ENCODE measurements at regions not wholly inside any gene's neighbourhood (a gene's known extent, or its start where the extent isn't known, plus 50 kb on each side); places are given as distances from the start of the nearest gene placed in this dataset.

DNA sequence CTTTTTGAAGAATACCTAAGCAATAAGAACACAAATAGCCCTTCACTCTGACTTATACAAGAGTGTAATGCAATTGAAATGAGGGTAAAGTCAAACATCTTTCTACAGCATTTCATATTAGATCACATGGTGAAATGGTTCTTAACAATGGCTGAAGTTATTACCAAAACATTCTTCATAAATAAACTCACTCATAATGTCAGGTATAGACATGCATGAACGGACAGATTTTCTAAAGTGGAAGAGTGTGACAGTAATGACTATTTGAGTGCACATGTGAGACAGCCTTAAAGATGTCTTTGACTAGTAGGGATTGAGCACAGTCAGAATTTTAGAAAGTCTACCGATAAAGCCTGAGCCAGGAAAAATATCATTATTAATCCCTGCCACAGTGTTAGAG is 471.0 kb downstream of the ZPLD1 start:
- H2AFZ ChIP-seq (ENCODE audit: control insufficient read depth, low read length), result no peak overlapping the region
- dilution Hi-C loops (cut with MboI; ENCODE audit: extremely low pct_ligation_motif_present, low sequenced_read_pairs), result no loop called here
- H3K27me3 ChIP-seq (ENCODE audit: control insufficient read depth, extremely low read depth, insufficient read depth, low read length), result no peaks in the 10 kb centered on the region
- no peak overlapping the region for H3K4me2 ChIP-seq (ENCODE audit: control insufficient read depth, extremely low read depth, insufficient read depth, low read depth, low read length)
- FAIRE-seq, result no peak
- H3K9me3 ChIP-seq (ENCODE audit: control insufficient read depth, low read depth, low read length), result no peaks in the 10 kb centered on the region
- H3K4me3 ChIP-seq (ENCODE audit: control insufficient read depth in 2 of 3, extremely low read depth in 1 of 3, insufficient read depth in 2 of 3, low read depth in 1 of 3, low read length in 3 of 3), result no peak overlapping the region
- no peak overlapping the region for H3K27ac ChIP-seq (ENCODE audit: control insufficient read depth, insufficient read depth, low read length)
- H4K20me1 ChIP-seq (ENCODE audit: control insufficient read depth, extremely low read depth, insufficient read depth, low read length), result no peaks in the 10 kb centered on the region
- TF ChIP-seq, protein P1, sequence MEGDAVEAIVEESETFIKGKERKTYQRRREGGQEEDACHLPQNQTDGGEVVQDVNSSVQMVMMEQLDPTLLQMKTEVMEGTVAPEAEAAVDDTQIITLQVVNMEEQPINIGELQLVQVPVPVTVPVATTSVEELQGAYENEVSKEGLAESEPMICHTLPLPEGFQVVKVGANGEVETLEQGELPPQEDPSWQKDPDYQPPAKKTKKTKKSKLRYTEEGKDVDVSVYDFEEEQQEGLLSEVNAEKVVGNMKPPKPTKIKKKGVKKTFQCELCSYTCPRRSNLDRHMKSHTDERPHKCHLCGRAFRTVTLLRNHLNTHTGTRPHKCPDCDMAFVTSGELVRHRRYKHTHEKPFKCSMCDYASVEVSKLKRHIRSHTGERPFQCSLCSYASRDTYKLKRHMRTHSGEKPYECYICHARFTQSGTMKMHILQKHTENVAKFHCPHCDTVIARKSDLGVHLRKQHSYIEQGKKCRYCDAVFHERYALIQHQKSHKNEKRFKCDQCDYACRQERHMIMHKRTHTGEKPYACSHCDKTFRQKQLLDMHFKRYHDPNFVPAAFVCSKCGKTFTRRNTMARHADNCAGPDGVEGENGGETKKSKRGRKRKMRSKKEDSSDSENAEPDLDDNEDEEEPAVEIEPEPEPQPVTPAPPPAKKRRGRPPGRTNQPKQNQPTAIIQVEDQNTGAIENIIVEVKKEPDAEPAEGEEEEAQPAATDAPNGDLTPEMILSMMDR (optimal IDR thresholded peaks at IDR 0.05 in 1 of 3, IDR thresholded peaks at IDR 0.05 in 1 of 3, conservative IDR thresholded peaks at IDR 0.05 in 1 of 3; ENCODE audit: extremely low read depth in 1 of 3, insufficient read depth in 2 of 3, low read length in 3 of 3), result no peak
- no peak for TF ChIP-seq EZH2 (IDR thresholded peaks at IDR 0.05; ENCODE audit: low read length)
- H3K4me1 ChIP-seq (ENCODE audit: control insufficient read depth, extremely low read depth, insufficient read depth, low read length), result no peaks in the 10 kb centered on the region
- H3K79me2 ChIP-seq (ENCODE audit: control insufficient read depth, insufficient read depth, low read length), result no peaks in the 10 kb centered on the region
- H3K36me3 ChIP-seq (ENCODE audit: control insufficient read depth in 2 of 2, extremely low read depth in 1 of 2, insufficient read depth in 2 of 2, low read length in 2 of 2), result no peaks in the 10 kb centered on the region
- H3K9me1 ChIP-seq (ENCODE audit: control insufficient read depth, extremely low read depth, insufficient read depth, low read length), result no peaks in the 10 kb centered on the region
- no peak overlapping the region for H3K9ac ChIP-seq (ENCODE audit: control insufficient read depth, extremely low read depth, insufficient read depth, low read length)
- DNase-seq (ENCODE audit: low read depth, low spot score), result no peak

DNA sequence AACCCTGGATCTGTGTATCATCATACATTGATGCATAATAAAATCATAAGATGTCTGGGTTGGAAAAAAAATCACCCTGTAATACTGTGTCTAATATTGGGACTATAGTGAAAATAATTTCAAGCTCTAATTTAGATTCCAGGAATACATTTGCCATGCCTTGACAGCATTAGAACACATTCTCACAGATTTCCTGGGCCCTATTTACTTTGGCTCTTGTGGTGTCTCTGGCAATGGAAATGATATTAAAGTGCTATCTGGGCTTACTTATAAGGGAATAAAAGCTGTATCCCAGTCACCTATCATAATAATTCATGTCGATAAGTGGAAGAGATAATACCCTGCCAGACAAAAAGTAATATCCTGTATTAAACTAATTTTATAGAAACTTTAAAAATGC is 472.0 kb downstream of the ZPLD1 start:
- H3K27me3 ChIP-seq (ENCODE audit: control insufficient read depth, extremely low read depth, insufficient read depth, low read length), result no peaks in the 10 kb centered on the region
- H3K4me1 ChIP-seq (ENCODE audit: control insufficient read depth, extremely low read depth, insufficient read depth, low read length), result no peaks in the 10 kb centered on the region
- TF ChIP-seq, protein P1 (optimal IDR thresholded peaks at IDR 0.05 in 1 of 3, IDR thresholded peaks at IDR 0.05 in 1 of 3, conservative IDR thresholded peaks at IDR 0.05 in 1 of 3; ENCODE audit: extremely low read depth in 1 of 3, insufficient read depth in 2 of 3, low read length in 3 of 3), result no peak
- no peak for TF ChIP-seq EZH2 (IDR thresholded peaks at IDR 0.05; ENCODE audit: low read length)
- FAIRE-seq, result no peak
- DNase-seq (ENCODE audit: low read depth, low spot score), result no peak
- H3K4me3 ChIP-seq (ENCODE audit: control insufficient read depth in 2 of 3, extremely low read depth in 1 of 3, insufficient read depth in 2 of 3, low read depth in 1 of 3, low read length in 3 of 3), result no peak overlapping the region
- no peak overlapping the region for H3K9ac ChIP-seq (ENCODE audit: control insufficient read depth, extremely low read depth, insufficient read depth, low read length)
- H3K27ac ChIP-seq (ENCODE audit: control insufficient read depth, insufficient read depth, low read length), result no peak overlapping the region
- no peaks in the 10 kb centered on the region for H4K20me1 ChIP-seq (ENCODE audit: control insufficient read depth, extremely low read depth, insufficient read depth, low read length)
- no peaks in the 10 kb centered on the region for H3K9me3 ChIP-seq (ENCODE audit: control insufficient read depth, low read depth, low read length)
- H3K36me3 ChIP-seq (ENCODE audit: control insufficient read depth in 2 of 2, extremely low read depth in 1 of 2, insufficient read depth in 2 of 2, low read length in 2 of 2), result no peaks in the 10 kb centered on the region
- no peak overlapping the region for H3K4me2 ChIP-seq (ENCODE audit: control insufficient read depth, extremely low read depth, insufficient read depth, low read depth, low read length)
- dilution Hi-C loops (cut with MboI; ENCODE audit: extremely low pct_ligation_motif_present, low sequenced_read_pairs), result no loop called here
- H3K9me1 ChIP-seq (ENCODE audit: control insufficient read depth, extremely low read depth, insufficient read depth, low read length), result no peaks in the 10 kb centered on the region
- H3K79me2 ChIP-seq (ENCODE audit: control insufficient read depth, insufficient read depth, low read length), result no peaks in the 10 kb centered on the region
- H2AFZ ChIP-seq (ENCODE audit: control insufficient read depth, low read length), result no peak overlapping the region
